Activated CD4-positive, alpha-beta T cell treated with anti-CD3 and anti-CD28 coated beads, Interleukin-2, amount 50 U/mL, for 48 hours (primary cell): ENCODE measurements at regions not wholly inside any gene's neighbourhood (a gene's known extent, or its start where the extent isn't known, plus 50 kb on each side); places are given as distances from the start of the nearest gene placed in this dataset.
"Not testable (repeated sequence)": the region's sequence is repeated elsewhere in the genome, so short reads cannot be mapped to it uniquely, and the experiment has no call there.

Source experiments
- DNase-seq, 2 experiments: peaks; one replicate each; pipeline ENCODE4 v3.0.0-alpha.2; 2020

DNA sequence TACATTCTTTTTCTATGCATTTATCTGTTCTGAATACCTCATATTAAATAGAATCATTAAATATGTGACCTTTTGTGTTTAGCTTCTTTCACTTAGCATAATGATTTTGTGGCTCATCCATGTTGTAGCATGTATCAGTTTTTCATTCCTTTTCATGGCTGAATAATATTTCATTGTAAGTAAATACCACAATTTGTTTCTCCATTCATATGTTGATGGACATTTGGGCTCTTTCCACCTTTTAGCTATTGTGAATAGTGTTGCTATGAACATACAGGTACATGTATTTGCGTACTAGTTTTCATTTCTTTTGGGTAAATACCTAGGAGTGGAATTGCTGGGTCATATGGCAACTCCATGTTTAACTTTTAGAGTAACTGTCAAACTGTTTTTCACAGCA is 85.1 kb downstream of the GNL3L start:
- no peak for DNase-seq

DNA sequence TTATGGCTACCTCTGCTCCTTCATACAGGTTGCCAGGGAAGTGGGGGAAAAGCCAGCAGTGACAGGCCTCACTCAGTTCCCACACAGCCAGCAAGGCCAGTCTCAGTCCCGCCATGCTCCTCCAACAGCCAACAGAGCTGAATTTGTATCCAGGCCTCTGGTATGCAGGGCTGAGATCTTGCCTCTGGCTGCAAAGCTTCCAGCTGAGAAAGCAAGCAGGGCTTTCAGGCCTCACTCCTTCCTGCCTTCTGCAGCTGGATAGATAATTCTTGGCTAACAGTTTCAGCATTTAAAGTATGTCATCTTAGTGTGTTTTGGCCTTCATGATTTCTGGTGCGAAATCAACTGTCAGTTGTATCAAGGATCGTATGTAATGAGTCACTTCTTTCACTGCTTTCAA is 103.6 kb downstream of the GNL3L start:
- DNase-seq: no peak

- DNase-seq: peak in 1 of 2 experiments; percentile 2
These were observed 109.0 kb downstream of the GNL3L start for GRCh38 chrX:54639018-54639345.

DNA sequence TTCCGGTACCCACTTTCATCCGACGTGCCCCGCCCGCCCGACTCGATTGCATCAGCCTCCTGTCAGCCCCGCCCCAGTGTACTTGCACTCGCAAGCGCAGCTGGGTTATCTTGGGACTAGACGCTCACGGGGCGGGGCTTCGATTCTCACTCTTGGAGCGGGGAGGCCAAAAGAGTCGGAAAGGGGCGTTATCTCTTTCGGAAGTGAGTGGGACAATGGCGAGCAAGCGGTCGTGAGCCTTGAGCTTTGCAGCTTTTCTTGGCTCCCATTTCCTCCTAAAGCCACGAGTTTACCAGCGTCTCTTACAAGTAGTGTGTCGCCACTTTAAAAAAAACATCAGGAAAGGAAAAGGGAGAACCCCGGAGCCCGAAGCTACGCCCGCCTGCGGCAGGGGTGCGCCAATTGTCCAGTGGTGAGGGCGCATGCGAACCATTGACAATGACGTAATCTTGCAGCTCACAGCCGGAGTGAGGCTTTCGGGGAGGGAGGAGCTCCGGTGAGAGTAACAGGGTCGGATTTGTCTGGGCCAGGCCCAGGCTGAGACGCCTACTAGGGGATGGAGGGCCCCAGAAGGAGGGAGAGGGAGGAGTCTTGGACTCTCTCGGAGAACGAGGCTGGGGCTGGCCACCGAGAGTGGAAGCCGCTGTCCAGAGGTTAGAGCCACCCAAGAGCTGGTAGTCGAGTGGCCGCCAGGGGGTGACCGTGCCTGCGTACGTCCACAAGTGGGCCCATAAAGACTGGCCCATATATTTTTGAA is 109.5 kb downstream of the GNL3L start:
- peak; percentile 93 to 95 for DNase-seq

GRCh38 chrX:54640103-54640690 is 110.2 kb downstream of the GNL3L start:
- no peak for DNase-seq

- no peak for DNase-seq
These were observed 110.7 kb downstream of the GNL3L start for GRCh38 chrX:54640736-54641135.

- no peak for DNase-seq
These were observed 111.5 kb downstream of the GNL3L start for GRCh38 chrX:54641530-54641929.

DNA sequence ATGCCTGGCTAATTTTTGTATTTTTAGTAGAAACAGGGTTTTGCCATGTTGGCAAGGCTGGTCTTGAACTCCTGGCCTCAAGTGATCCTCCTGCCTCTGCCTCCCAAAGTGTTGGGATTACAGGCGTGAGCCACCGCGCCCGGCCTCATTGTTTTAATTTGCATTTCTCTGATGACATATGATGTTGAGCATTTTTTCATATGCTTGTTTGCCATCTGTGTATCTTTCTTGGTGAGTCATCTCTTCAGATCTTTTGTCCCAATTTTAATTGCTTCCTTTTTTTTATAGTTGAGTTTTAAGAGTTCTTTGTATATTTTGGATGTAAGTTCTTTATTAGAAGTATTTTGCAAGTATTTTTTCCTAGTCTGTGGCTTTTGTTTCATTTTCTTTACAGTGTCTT is 117.6 kb downstream of the GNL3L start:
- not testable (repeated sequence) for DNase-seq

DNA sequence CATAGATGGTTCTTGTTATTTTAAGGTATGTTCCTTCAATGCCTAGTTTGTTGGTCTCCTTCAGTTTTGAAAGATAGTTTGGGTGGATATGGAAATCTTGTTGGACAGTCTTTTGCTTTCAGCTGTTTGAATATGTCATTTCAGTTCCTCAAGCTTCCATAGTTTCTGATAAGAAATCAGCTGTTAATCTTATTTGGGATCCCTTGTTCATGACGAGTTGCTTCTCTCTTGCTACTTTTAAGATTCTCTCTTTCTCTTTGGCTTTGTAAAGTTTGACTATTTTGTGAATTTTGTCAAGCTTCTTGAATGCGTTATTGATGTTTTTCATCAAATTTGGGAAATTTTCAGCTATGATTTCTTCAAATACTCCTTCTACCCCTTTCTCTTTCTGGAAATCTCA is 129.5 kb downstream of the GNL3L start:
- DNase-seq: no peak

- no peak for DNase-seq
These were observed 122.3 kb downstream of the ITIH6 start for GRCh38 chrX:54675762-54676161.

GRCh38 chrX:54695231-54695630 is 102.8 kb downstream of the ITIH6 start:
- DNase-seq: no peak

- no peak for DNase-seq
These were observed 102.1 kb downstream of the ITIH6 start for GRCh38 chrX:54695816-54696487.
